IMR-90 (cell line): ENCODE measurements at regions not wholly inside any gene's neighbourhood (a gene's known extent, or its start where the extent isn't known, plus 50 kb on each side); places are given as distances from the start of the nearest gene placed in this dataset.

ENCODE experiments used
- ATAC-seq: fragments of 200-7000 bp; cut with Tn5 transposase; 2 replicates; pipeline ENCODE4 v1.9.1; 2020; ENCODE audit warnings: low read depth, mild to moderate bottlenecking, moderate library complexity
- BruUV-seq: library from RNA; stranded (reverse); fragments of 400-500 nt; replicated peaks from 2 replicates; lab custom pipeline; 2021; lab: Mats Ljungman, UMichigan
- CTCF ChIA-PET: fragments of 300-600 bp; formaldehyde crosslinking; extraction: SDS; loops from one replicate; lab custom pipeline; 2021; ENCODE audit warnings: antibody characterized with exemption; lab: Yijun Ruan, JAX
- POLR2A ChIA-PET: fragments of 300-600 bp; sonication (Branson Sonifier 250); formaldehyde crosslinking; loops from one replicate; lab custom pipeline; 2022; ENCODE audit warnings: antibody characterized with exemption; ENCODE audit not compliant: unreplicated experiment; lab: Charles Lee
- DNase-seq: peaks from one replicate; pipeline ENCODE4 v3.0.0; 2013
- H2AFZ ChIP-seq: replicated peaks from 2 replicates; pipeline ENCODE3; 2013; ENCODE audit warnings: low read length, mild to moderate bottlenecking; ENCODE audit not compliant: poor library complexity
- H2AK5ac ChIP-seq: 2 replicates; pipeline ENCODE4 v1.6.1; 2013; ENCODE audit warnings: low read depth, low read length, inconsistent platforms
- H2AK9ac ChIP-seq: replicated peaks from 2 replicates; pipeline ENCODE3; 2013; ENCODE audit warnings: mild to moderate bottlenecking, low read depth, low read length, moderate library complexity; ENCODE audit not compliant: poor library complexity
- H2BK120ac ChIP-seq: 2 replicates; pipeline ENCODE4 v1.6.1; 2013; ENCODE audit warnings: low read depth, low read length, inconsistent platforms
- H2BK15ac ChIP-seq: 3 replicates; pipeline ENCODE4 v1.6.1; 2013; ENCODE audit warnings: low read depth, low read length, inconsistent platforms
- H2BK20ac ChIP-seq: 2 replicates; pipeline ENCODE4 v1.6.1; 2013; ENCODE audit warnings: low read depth, mild to moderate bottlenecking, inconsistent platforms, low read length, moderate library complexity
- H2BK5ac ChIP-seq: 2 replicates; pipeline ENCODE4 v1.6.1; 2013; ENCODE audit warnings: mild to moderate bottlenecking, low read depth, low read length, inconsistent platforms; ENCODE audit not compliant: poor library complexity, severe bottlenecking
- H3K14ac ChIP-seq: replicated peaks from 2 replicates; pipeline ENCODE4 v1.6.1; 2013; ENCODE audit warnings: low read depth, low read length, inconsistent platforms
- H3K18ac ChIP-seq: 2 replicates; pipeline ENCODE4 v1.6.1; 2013; ENCODE audit warnings: low read depth, low read length, control low read depth
- H3K23ac ChIP-seq: 2 replicates; pipeline ENCODE4 v1.6.1; 2013; ENCODE audit warnings: low read depth, low read length, inconsistent platforms
- H3K27ac ChIP-seq: 2 replicates; pipeline ENCODE4 v1.5.1; 2013; ENCODE audit warnings: mild to moderate bottlenecking, control low read depth, low read length; ENCODE audit not compliant: insufficient read depth
- H3K27me3 ChIP-seq: 2 replicates; pipeline ENCODE4 v1.6.1; 2013; ENCODE audit warnings: low read length; ENCODE audit not compliant: control insufficient read depth, insufficient read depth
- H3K36me3 ChIP-seq: 2 replicates; pipeline ENCODE4 v1.6.1; 2013; ENCODE audit warnings: low read length, mixed read lengths; ENCODE audit not compliant: control insufficient read depth, insufficient read depth
- H3K4ac ChIP-seq: 2 replicates; pipeline ENCODE4 v1.6.1; 2013; ENCODE audit warnings: low read depth, low read length, inconsistent platforms
- H3K4me1 ChIP-seq: 2 replicates; pipeline ENCODE4 v1.6.1; 2013; ENCODE audit warnings: low read length, mixed read lengths; ENCODE audit not compliant: control insufficient read depth, insufficient read depth
- H3K4me2 ChIP-seq: 2 replicates; pipeline ENCODE4 v1.6.1; 2013; ENCODE audit warnings: low read depth, mild to moderate bottlenecking, control low read depth, low read length, moderate library complexity
- H3K4me3 ChIP-seq: 2 replicates; pipeline ENCODE4 v1.5.1; 2013; ENCODE audit warnings: low read depth, mild to moderate bottlenecking, control low read depth, low read length, moderate library complexity; ENCODE audit not compliant: insufficient read depth
- H3K56ac ChIP-seq: 2 replicates; pipeline ENCODE4 v1.6.1; 2013; ENCODE audit warnings: low read length, inconsistent platforms; ENCODE audit not compliant: insufficient read depth; ENCODE audit errors: extremely low read depth
- H3K79me1 ChIP-seq, 2 experiments: 2 replicates each; pipeline ENCODE4 v1.6.1; 2013; ENCODE audit warnings: low read length in 2 of 2, inconsistent platforms in 1 of 2, low read depth in 1 of 2
- H3K9ac ChIP-seq: 2 replicates; pipeline ENCODE4 v1.6.1; 2013; ENCODE audit warnings: low read depth, low read length, control low read depth
- H3K9me1 ChIP-seq: 2 replicates; pipeline ENCODE4 v1.6.1; 2013; ENCODE audit warnings: low read length, inconsistent platforms; ENCODE audit not compliant: insufficient read depth
- H3K9me3 ChIP-seq: 2 replicates; pipeline ENCODE4 v1.6.1; 2013; ENCODE audit warnings: low read length; ENCODE audit not compliant: control insufficient read depth, insufficient read depth
- H4K20me1 ChIP-seq: 2 replicates; pipeline ENCODE4 v1.6.1; 2013; ENCODE audit warnings: low read length, inconsistent platforms; ENCODE audit not compliant: insufficient read depth
- H4K5ac ChIP-seq: 2 replicates; pipeline ENCODE4 v1.6.1; 2013; ENCODE audit warnings: mild to moderate bottlenecking, low read depth, low read length, control low read depth
- H4K8ac ChIP-seq, 2 experiments: 2 replicates each; pipeline ENCODE4 v1.6.1; 2013; ENCODE audit warnings: low read depth in 2 of 2, low read length in 2 of 2, control low read depth in 1 of 2, inconsistent platforms in 1 of 2
- H4K91ac ChIP-seq: 2 replicates; pipeline ENCODE4 v1.6.1; 2013; ENCODE audit warnings: low read depth, low read length, inconsistent platforms; ENCODE audit not compliant: insufficient read depth
- BHLHE40 ChIP-seq: fragments of 150-350 bp; IDR thresholded peaks from 2 replicates; pipeline ENCODE4 v1.6.1; 2016; ENCODE audit warnings: mild to moderate bottlenecking, low read depth, low read length
- CEBPB ChIP-seq: IDR thresholded peaks from 2 replicates; pipeline ENCODE4 v1.6.1; 2012; ENCODE audit warnings: low read depth, low read length, improper control_type of control experiment
- CTCF ChIP-seq: conservative IDR thresholded peaks from 2 replicates; pipeline ENCODE4 v1.5.1; 2012; ENCODE audit warnings: mild to moderate bottlenecking, low read depth, low read length, improper control_type of control experiment
- FOS ChIP-seq: fragments of 150-350 bp; IDR thresholded peaks from 2 replicates; pipeline ENCODE4 v1.6.1; 2016; ENCODE audit warnings: low read depth, low read length
- MAFK ChIP-seq: IDR thresholded peaks from 2 replicates; pipeline ENCODE4 v1.6.1; 2012; ENCODE audit warnings: low read depth, low read length, improper control_type of control experiment
- POLR2A ChIP-seq: IDR thresholded peaks from 2 replicates; pipeline ENCODE4 v1.6.1; 2012; ENCODE audit warnings: mild to moderate bottlenecking, low read depth, low read length
- dilution Hi-C: fragments of 300-500 bp; cut with HindIII; formaldehyde crosslinking; loops from one replicate; pipeline ENCODE4 v1.14.3; 2018; ENCODE audit warnings: low sequenced_read_pairs; ENCODE audit not compliant: unreplicated experiment
- in situ Hi-C: fragments of 300-500 bp; cut with MboI; formaldehyde crosslinking; loops from 3 replicates; pipeline ENCODE4 v1.14.3; 2019; ENCODE audit warnings: low sequenced_read_pairs, inconsistent platforms, mixed read lengths
- intact Hi-C: fragments of 100-400 bp; cut with micrococcal nuclease; formaldehyde crosslinking; loops from 2 replicates; pipeline ENCODE4 v1.10.0; 2022

GRCh38 chr5:92051741-92052140, 668.6 kb upstream of the ARRDC3 start:
- Histone ChIP-seq H2BK20ac (no peak overlapping the region), H3K4me3 (no peak overlapping the region), H3K27me3 (no peaks in the 10 kb centered on the region), H2AK5ac (no peak overlapping the region), H3K14ac (no peak overlapping the region; the same call in 1 of the 2 replicates), H3K9me3 (no peaks in the 10 kb centered on the region), H3K79me1 (no peaks in the 10 kb centered on the region), H2BK5ac (no peak overlapping the region), H2AFZ (no peak overlapping the region), H3K9ac (no peak overlapping the region), H3K4me2 (no peak overlapping the region), H2BK120ac (no peak overlapping the region), H4K91ac (no peak overlapping the region), H3K4ac (no peak overlapping the region), H3K4me1 (no peaks in the 10 kb centered on the region), H2BK15ac (no peak overlapping the region), H3K9me1 (no peaks in the 10 kb centered on the region), H4K8ac (no peak overlapping the region), H3K56ac (no peak overlapping the region), H2AK9ac (no peak overlapping the region), H4K20me1 (no peaks in the 10 kb centered on the region), H3K23ac (no peak overlapping the region), H4K5ac (no peak overlapping the region), H3K36me3 (no peaks in the 10 kb centered on the region), H3K18ac (no peak overlapping the region), H3K27ac (no peak overlapping the region)
- CTCF ChIA-PET = interaction anchor here (0.9 kb wide), 1 partner anchor 14 kb away, joined by 3 read pairs; no protein-coding TSS in a partner anchor
- in situ Hi-C loops (no loop called here), dilution Hi-C loops (no loop called here), intact Hi-C loops (no loop called here)
- DNase-seq (no peak), ATAC-seq (no peak)
- TF ChIP-seq FOS (no peak), POLR2A (no peak), CTCF (no peak), BHLHE40 (no peak), MAFK (no peak), CEBPB (no peak)
- POLR2A ChIA-PET = no interaction called here
- BruUV-seq = no TSS peak
